BJ (cell line): ENCODE measurements at regions not wholly inside any gene's neighbourhood (a gene's known extent, or its start where the extent isn't known, plus 50 kb on each side); places are given as distances from the start of the nearest gene placed in this dataset.
A peak's percentile ranks its signal among the peaks of the same experiment; 100 is the strongest.

Experiments used
- CTCF ChIA-PET: fragments of 350-600 bp; formaldehyde crosslinking; extraction: SDS; loops from one replicate; lab custom pipeline; 2021; ENCODE audit warnings: antibody characterized with exemption, inconsistent platforms; lab: Yijun Ruan, JAX
- POLR2A ChIA-PET: fragments of 300-600 bp; sonication (Branson Sonifier 250); formaldehyde crosslinking; extraction: SDS; loops from one replicate; lab custom pipeline; 2021; ENCODE audit warnings: antibody characterized with exemption; lab: Charles Lee
- DNase-seq: peaks from one replicate; pipeline ENCODE4 v3.0.0-alpha.2; 2011; ENCODE audit warnings: low read depth
- H3K27me3 ChIP-seq: 2 replicates; pipeline ENCODE4 v1.6.0; 2011; ENCODE audit warnings: low read length; ENCODE audit not compliant: control insufficient read depth, insufficient read depth
- H3K36me3 ChIP-seq: 2 replicates; pipeline ENCODE4 v1.5.1; 2011; ENCODE audit warnings: low read length; ENCODE audit not compliant: control insufficient read depth, insufficient read depth
- H3K4me3 ChIP-seq: 2 replicates; pipeline ENCODE4 v1.5.1; 2011; ENCODE audit warnings: low read depth, mild to moderate bottlenecking, control low read depth, low read length
- TF ChIP-seq, protein P1 (sequence below): IDR thresholded peaks from 2 replicates; pipeline ENCODE4 v1.5.1; 2011; ENCODE audit warnings: low read depth, mild to moderate bottlenecking, control low read depth, inconsistent platforms, low read length, moderate library complexity; ENCODE audit not compliant: insufficient read depth

DNA sequence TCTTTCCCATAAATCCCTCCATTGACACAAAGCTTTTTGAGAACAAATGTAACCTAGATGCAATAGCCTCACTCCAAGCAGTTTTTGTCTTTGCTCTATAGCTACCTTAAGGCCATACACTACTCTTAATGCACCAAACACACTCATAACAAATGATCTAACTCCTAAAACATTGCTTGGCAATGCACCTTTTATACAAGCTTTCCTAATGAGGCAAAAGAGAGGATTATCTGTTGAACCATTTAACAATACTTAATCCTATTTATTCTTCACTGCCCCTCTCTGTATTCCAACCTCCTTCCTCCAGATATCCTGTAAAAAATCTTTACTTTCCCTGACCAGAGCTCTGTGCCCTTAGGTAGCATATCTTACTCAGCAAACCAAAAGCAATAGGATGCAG, 558.1 kb upstream of the MDFIC2 start:
- CTCF ChIA-PET = no interaction called here
- H3K27me3 ChIP-seq = no peaks in the 10 kb centered on the region
- H3K36me3 ChIP-seq = no peaks in the 10 kb centered on the region
- no peak for DNase-seq
- POLR2A ChIA-PET = no interaction called here
- no peak overlapping the region for H3K4me3 ChIP-seq
- TF ChIP-seq, protein P1, sequence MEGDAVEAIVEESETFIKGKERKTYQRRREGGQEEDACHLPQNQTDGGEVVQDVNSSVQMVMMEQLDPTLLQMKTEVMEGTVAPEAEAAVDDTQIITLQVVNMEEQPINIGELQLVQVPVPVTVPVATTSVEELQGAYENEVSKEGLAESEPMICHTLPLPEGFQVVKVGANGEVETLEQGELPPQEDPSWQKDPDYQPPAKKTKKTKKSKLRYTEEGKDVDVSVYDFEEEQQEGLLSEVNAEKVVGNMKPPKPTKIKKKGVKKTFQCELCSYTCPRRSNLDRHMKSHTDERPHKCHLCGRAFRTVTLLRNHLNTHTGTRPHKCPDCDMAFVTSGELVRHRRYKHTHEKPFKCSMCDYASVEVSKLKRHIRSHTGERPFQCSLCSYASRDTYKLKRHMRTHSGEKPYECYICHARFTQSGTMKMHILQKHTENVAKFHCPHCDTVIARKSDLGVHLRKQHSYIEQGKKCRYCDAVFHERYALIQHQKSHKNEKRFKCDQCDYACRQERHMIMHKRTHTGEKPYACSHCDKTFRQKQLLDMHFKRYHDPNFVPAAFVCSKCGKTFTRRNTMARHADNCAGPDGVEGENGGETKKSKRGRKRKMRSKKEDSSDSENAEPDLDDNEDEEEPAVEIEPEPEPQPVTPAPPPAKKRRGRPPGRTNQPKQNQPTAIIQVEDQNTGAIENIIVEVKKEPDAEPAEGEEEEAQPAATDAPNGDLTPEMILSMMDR = no peak

DNA sequence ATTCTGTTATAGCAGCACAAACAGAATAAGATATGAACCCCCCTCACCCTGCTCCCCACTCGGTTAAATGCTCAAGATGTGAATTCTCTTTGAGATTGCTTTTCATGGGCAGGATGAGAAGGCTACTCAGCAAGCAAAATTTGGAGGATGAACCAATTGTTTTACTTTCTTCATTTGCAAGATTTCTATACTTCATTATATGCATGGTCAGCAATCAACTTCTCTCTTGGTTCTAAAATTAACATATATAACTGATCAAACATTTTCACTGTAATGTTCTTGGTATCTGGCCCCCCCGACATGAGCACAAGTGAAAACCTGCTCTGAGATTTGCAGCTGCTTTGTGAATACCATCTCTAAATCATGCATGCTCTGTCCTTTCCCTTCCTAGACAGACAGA, 556.1 kb upstream of the MDFIC2 start:
- Histone ChIP-seq H3K36me3 (no peaks in the 10 kb centered on the region), H3K27me3 (no peaks in the 10 kb centered on the region), H3K4me3 (no peak overlapping the region)
- TF ChIP-seq, protein P1 = no peak
- CTCF ChIA-PET = no interaction called here
- no peak for DNase-seq
- POLR2A ChIA-PET = no interaction called here

DNA sequence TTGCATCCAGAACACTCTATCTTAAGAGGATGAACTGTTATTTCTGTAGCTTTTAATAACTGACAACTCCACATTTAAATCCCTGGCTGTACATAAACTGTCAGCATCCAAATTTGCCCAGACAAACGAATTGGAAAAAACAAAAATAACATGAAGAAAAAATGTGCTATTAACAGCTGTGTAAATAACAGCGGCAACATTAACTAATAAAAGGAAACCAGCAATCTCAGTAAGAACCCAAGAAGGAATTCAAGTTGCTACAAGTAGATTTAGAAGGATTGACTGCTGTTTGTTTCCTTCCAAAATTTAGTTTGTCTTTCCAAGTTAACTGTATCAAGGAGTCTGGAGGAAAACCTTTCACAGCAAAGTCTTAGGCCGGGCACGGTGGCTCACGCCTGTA, 550.6 kb upstream of the MDFIC2 start:
- no peak for DNase-seq
- TF ChIP-seq, protein P1 = no peak
- H3K36me3 ChIP-seq = no peaks in the 10 kb centered on the region
- H3K27me3 ChIP-seq = no peaks in the 10 kb centered on the region
- no peak overlapping the region for H3K4me3 ChIP-seq
- ChIA-PET CTCF (interaction anchor here (0.6 to 1.6 kb wide), 2 partner anchors 17 to 54 kb away, joined by 3 read pairs; no protein-coding TSS in a partner anchor), POLR2A (no interaction called here)

DNA sequence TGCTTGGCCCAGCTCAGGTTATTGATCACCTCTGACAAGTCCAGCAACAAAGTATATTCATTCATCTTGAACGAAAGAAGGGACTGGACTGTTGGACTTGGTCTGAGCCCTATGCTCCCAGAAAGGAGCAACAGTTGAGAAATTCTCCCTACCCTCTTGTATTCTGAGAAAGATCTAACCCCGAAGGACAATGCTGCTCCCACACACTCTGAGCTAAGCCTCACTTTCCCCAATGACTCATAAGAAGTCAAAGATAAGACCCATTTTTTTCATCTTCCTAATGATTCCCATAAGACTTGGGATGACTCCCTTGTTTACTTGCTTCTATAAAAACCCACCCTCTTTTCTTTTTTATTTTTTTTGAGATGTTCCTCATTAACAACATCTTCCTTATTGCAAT, 549.4 kb upstream of the MDFIC2 start:
- no peaks in the 10 kb centered on the region for H3K36me3 ChIP-seq
- TF ChIP-seq, protein P1 = no peak
- no peak overlapping the region for H3K4me3 ChIP-seq
- ChIA-PET CTCF (interaction anchor here (0.8 kb wide), 1 partner anchor 41 kb away, joined by 3 read pairs; no protein-coding TSS in a partner anchor), POLR2A (no interaction called here)
- no peaks in the 10 kb centered on the region for H3K27me3 ChIP-seq
- DNase-seq = peak; percentile 53

DNA sequence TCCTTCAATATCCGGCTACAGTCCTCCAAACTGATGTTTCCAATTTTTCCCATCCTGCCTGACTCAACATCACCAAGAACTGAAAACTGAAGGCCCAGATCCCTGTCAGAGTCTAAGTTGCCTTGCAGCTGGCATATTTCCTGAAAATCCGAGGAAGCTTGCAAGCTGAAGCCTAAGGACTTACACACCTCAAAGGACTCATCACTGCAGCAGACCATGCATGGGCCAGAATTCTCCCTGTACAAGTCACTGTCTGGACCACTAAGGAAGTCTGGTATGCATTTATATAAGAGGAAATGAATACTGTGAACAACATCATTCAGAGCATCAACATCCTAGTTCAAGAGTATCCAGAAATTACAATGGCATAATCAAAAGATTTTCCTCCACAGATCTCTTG, 548.8 kb upstream of the MDFIC2 start:
- ChIA-PET CTCF (interaction anchor here (0.8 kb wide), 1 partner anchor 40 kb away, joined by 3 read pairs; no protein-coding TSS in a partner anchor), POLR2A (no interaction called here)
- no peaks in the 10 kb centered on the region for H3K27me3 ChIP-seq
- TF ChIP-seq, protein P1 = no peak
- no peak overlapping the region for H3K4me3 ChIP-seq
- no peaks in the 10 kb centered on the region for H3K36me3 ChIP-seq
- peak; percentile 39 for DNase-seq
